ENCODE measurements at regions not wholly inside any gene's neighbourhood (a gene's known extent, or its start where the extent isn't known, plus 50 kb on each side); places are given as distances from the start of the nearest gene placed in this dataset.

DNA sequence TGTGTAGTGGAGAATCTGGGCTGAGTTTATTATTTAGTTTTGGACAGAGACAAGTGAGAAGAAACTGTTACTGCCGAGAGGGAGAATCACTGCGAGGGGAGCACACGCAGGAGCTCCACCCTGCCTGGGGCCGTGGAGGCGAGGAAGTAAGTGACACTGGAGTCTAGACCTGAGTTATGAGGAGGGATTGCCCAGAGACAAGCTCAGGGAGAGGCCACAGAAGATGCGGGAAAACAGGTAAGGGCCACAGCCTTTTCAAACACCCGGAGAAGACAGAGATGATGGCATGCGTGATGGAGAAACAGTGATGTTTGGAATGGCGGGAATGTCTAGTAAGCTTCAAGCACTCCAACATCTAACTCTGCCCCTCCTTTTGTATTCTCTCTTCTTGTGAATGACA is 84.1 kb downstream of the TNFSF11 start:
- no peak for DNase-seq (ENCODE audit: low spot score)

DNA sequence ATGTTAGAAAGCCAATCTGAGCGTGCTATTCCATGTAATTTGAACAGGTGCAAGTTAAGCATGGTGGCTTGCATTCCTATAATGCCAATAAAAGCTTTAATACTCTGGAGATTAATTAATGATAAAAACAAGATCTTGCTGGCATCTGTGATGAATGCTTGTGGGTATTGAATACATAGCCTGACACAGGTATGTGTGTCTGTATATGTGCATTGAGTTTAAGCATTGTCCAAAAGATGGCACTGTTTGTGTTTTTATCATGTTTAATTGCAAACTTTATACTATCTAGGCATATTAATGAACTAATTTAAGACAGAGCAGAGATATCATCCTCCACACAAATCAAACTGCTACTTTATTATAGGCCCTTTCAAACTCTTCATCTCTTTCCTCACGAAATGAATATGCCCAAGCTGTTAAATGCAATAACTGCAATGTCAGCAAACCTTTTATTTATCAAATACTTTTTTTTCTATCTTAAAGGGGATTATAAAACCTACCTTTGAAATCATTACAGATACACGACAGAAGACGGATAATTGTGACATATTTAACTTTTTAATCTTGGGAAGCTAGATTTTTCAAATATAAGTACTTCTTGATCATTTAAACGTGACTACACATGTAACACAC is 86.5 kb downstream of the TNFSF11 start:
- DNase-seq (ENCODE audit: low spot score): no peak

DNA sequence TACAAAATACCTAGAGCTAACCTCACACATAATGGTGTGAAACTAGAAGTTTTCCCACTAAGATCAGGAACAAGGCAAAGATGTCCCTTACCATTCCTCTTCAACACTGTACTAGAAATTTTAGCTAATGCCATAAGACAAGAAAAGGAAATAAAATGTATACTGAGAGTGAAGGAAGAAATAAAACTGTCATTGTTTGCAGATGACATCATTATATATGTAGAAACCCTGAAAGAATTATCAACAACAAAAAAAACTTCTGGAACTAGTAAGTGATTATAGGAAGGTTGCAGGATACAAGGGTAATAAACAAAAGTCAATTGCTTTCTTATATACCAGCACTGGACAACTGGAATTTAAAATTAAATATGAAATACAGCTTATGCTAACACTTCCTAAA is 93.7 kb downstream of the TNFSF11 start:
- no peak for DNase-seq (ENCODE audit: low spot score)

DNA sequence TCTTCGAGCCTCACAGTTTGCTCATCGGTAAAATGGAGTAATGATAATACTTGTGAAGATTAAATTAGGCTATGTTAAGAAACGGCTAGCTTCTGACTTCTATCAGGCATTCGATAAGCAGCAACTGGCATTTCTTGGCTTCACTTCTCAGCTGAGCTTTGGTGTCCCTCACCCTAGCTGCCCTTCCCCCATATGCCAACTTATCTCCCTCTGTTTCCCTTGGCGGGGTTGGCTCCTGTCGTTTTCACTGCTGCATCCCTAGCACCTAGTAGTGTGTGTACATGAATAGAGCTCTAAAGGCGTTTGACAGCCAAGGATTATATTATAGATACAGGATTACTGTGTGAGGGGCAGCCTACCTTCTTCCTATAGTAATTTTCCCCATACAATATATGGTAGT is 97.5 kb downstream of the TNFSF11 start:
- DNase-seq (ENCODE audit: low spot score): no peak

DNA sequence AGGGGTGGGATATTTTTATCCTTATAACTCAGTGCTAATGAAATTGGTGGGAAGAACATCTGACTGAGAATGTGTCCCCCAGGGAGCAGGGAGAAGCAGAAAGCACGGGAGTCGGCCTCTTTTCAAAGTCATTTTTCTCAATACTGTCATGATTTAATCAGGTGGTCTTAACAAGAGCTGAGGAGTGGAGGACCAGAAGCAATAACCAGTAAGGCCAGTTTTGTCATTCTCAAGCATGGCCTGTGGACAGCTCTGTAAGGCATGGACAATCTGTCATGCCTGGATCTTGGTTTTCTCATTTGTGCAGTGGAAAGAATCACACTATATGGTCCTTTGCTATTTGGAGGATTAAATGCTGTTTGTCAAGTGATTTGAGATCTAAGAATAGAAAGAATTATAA is 99.7 kb downstream of the TNFSF11 start:
- DNase-seq (ENCODE audit: low spot score): no peak

DNA sequence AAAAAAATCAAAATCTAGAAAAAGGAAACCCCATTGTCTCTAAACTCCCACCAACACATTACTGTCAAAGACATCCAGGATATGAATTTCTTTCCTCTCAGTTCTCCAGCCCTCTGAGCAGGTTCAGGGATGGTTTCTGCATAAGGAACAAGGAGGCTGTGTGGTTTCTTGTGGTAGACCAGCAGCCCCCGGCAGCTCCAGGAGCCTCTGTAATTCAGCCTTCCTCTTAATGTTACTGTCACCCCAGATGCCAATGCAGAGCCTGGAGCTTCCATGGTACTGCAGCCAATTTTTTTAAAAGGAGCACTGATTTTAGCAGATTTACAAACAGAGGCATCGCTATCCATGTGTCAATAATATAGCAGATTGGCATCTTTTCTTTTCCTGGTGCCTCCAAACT is 100.6 kb upstream of the FAM216B start:
- DNase-seq (ENCODE audit: low spot score): no peak

DNA sequence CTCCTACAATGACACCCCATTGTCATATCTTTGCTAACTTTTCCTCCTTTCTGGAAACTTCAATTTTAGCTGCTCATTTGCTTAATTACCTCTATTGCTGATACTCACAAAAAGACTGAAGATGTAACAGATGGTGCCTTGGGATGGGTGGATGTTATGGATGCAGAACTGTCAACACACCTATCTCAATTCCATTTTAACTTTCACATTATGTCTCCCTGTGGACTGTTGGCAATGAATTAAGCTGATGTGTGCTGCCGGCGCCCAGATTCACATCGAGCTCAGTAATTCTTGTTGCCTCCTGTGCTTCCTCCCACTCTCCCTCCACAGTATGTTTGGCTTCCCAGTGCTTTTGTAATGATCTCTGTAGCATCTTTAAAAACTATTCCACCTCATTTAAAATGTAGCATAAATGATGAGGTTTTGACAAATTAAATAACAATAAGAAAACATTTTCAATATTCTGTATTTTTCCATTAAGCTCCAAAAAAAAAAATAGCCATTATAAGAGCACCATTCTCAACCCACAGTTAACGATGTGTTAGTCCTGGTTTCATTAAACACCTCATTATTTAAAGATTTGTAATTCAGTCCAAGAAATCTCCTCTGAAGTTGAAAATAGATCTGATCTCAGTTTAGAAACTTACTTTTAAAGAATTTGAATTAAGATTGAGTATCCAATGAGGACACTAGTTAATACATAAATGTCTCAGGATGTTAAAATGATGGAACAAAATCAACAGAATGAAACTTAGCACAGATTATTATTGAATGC is 99.9 kb upstream of the FAM216B start:
- no peak for DNase-seq (ENCODE audit: low spot score)

DNA sequence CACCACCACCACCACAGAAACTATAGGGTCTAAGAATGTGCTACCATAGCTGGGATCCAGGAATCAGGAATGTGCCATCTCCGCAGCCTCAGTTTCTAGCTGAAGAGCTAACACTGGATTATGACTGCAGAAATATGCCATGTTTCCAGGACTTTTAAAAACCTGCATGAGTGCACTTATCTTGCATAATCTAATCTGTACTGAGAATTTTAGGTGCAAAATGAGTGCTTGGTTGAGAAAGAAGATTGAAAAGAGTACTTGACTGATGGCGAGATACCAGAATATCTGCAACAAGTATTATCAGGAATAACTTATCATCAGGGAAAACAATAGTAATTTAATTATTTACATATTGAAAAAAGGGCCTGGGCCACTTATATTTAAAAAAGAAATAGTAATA is 97.2 kb upstream of the FAM216B start:
- DNase-seq (ENCODE audit: low spot score): no peak

DNA sequence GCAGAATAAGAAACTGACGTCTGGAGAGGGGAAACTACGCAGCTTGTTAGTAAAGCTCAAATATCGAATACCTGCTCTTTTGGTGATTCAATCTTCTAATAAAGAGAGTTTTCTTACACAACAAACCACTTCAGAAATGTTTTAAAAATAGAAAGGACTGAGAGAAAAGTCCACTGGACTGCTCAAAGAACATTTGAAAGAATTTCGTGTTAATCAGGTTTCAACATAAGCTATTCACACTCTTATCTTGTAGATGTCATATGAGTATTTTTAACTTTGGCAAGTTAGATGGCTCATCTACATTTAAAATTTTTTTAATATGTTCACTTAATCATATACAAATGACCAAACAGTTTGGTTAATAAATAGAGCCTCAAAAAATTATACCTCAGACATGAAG is 95.6 kb upstream of the FAM216B start:
- no peak for DNase-seq (ENCODE audit: low spot score)

DNA sequence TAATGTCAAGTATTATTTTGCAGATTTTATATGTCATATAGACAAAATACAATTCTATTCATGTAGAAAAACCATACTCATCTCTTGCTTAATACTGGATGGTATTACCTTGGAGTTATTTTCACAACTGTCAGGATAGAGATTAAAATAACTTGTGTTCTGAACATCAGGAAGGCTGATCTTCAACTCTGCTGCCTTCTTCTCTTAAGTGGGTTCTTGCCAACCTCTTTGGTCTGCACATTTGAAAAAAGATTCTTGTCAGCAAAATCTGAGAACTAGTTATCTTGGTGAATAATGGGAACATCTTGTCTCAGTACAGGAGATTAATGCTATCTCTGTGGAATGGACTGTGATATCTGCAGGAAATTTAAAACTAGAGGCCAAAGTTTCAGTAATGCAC is 95.2 kb upstream of the FAM216B start:
- no peak for DNase-seq (ENCODE audit: low spot score)

DNA sequence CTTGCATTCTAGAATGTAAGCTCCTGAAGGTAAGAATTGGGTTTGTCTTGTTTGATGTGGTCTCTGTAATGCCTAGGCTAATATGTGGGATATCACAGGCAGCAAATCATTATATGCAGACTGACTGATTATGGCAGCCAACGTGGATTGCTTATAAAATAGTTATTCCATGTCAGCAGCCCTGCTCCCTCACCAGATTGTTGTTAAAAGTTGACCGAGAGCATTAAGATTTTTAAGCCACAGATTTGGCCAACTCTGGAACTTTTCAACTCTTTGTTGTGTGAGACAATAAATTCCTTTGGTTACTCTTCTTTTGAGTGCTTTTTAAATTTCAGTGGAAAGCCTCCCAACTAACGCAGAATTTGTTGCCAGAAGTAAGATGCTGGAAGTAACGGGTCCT is 92.6 kb upstream of the FAM216B start:
- DNase-seq (ENCODE audit: low spot score): no peak

DNA sequence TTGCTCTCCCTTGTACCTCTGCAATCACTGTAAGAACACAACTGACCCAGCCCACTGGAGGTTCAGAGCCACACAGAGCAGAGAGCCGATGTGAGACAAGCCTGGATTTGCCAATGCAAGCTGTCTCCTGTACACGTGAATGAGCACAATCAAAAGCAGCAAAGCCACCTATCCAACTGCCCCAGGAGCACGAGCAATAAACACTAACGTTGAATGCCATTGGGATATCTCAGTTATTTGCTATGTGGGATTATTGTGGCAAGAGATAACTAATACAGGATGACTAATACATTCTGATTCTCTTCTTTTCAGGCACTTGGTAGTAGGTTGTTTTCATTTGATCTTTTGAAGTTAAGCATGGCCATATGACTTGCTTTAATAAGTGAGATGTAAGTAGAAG is 85.2 kb upstream of the FAM216B start:
- DNase-seq (ENCODE audit: low spot score): peak; percentile 27

DNA sequence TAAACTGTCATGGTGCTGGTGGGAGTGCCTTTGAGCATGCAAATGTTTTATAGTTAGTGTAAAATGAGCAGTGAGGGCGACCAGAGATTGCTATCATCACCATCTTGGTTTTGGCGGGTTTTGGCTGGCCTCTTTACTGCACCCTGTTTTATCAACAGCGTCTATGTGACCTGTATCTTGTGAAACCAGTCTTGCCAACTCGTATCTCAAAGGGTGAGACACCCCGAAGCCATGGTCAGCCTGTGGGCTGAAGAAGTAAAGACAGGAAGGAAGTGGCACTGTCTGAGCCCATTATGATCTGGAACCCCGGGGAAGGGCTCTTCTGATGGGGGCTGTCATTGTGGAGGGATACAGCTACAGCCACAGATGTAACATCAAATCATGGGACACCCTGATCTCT is 81.5 kb upstream of the FAM216B start:
- DNase-seq (ENCODE audit: low spot score): no peak

DNA sequence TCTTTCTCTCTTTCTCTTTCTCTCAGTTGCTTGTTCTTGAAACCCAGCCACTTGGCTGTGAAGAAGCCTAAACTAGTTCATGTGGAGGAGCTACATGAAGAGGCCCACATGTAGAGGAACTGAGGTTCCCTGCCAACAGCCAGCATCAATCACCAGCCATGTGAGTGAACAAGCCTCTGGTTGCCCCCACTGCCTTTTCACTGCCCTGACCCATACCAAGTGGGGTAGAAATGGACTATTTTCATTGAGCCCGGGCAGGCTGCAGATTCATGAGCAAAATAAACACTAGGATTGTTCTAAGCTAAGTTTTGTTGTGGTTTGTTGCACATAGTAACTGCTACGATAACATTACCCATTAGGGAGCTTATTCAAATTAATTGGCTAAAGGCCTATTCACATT is 78.7 kb upstream of the FAM216B start:
- no peak for DNase-seq (ENCODE audit: low spot score)

DNA sequence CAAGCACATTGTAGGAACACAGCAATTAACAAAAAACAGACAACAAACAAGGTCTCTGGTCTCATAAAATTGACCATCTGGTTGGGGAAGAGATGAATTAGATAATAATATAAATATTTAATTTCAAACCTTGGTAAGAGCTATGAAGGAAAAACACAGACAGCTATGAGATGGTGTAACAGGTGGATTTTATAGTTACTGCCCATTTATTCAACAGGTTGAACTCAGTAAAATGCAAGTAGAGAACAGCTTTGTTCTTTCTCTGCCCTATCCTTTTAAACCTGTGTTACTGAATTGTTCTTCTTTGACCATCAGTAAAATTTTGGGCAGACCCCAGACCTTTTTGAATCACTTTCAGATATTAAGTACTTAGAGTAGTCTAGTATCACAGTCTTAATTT is 77.6 kb upstream of the FAM216B start:
- DNase-seq (ENCODE audit: low spot score): no peak

DNA sequence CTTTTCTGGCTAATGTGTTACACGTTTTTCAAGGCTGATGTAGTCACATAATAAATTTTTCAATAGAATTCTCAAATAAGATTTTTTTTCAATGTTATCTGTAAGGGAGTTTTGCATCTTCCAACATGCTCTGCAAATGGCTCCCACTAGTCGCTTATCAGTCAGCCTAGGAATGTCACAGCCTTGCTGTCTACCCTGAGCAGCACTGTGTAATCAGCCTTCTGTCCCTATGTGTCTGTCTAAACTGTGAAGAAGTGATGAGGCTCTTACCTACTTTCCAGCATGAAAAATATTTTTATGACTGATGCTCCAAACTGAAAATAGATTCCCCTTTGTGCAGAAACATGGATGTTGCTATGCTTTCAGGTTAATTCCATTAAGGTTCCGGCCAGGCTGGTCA is 75.1 kb upstream of the FAM216B start:
- no peak for DNase-seq (ENCODE audit: low spot score)

DNA sequence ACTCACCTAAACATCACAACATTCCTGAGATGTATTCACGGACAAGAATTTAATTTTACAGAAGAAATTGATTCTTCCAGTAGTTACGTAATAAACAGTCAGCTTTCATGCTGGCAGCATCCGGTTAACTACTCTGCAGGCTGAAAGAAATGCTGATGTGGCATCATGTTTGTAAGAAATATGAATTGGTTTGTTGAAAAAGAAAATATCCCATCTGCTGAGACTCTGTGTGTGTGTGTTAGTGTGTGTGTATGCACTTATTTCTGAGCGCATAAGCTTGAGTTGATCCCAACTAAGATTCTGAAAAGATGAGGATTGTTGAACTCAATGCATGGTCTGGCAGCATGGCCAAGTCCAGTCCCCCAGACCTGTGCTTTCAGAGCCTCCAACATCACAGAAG is 74.3 kb upstream of the FAM216B start:
- no peak for DNase-seq (ENCODE audit: low spot score)

DNA sequence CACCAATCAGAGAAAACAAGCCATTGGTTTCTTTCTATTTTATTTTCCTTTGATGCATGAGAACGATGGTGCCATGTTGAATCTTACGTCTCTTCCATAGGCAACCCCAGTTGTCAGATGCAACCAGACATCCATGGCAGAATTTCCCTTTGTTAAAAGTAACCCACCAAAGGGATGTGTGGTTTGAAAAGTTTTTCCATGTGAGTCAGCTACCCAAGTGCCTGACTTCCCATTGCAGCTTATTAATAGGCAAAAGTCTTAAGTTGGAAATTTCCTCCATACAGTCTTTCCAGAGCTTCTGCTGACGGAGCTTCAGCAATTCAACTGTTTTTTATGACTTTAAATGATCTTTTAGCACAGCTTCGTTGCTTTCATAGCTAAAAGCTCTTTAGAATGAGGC is 73.8 kb upstream of the FAM216B start:
- DNase-seq (ENCODE audit: low spot score): no peak

DNA sequence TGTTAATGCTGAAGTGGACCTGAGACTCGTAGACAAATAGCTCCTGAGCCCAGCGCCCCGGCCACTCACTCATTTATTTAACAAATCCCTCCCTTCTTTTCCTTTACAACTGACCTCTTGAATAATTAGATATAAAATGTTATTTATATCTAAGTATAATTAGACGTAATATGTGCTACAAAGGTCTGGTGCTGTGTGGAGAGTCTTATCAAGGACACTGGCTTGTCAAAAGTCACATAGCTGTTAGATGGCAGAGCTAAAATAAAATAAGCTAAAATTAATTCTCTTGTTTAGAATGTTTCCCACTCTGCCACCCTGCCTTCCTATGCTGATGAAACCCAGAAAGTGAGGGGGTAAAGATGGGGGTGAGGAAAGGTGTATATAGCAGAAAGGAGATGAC is 73.0 kb upstream of the FAM216B start:
- DNase-seq (ENCODE audit: low spot score): no peak

DNA sequence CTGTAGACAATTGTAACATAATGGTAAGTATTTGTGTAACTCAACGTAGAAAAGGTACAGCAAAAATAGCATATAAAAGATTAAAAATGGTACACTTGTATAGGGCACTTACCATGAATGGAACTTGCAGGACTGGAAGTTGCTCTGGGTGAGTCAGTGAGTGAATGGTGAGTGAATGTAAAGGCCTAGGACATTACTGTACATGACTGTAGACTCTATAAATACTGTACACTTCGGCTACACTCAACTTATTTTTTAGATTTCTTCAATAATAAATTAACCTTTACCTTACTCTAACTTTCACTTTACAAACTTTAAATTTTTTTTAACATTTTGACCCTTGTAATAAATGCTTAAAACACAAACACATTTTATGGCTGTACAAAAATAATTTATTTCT is 72.1 kb upstream of the FAM216B start:
- DNase-seq (ENCODE audit: low spot score): no peak

DNA sequence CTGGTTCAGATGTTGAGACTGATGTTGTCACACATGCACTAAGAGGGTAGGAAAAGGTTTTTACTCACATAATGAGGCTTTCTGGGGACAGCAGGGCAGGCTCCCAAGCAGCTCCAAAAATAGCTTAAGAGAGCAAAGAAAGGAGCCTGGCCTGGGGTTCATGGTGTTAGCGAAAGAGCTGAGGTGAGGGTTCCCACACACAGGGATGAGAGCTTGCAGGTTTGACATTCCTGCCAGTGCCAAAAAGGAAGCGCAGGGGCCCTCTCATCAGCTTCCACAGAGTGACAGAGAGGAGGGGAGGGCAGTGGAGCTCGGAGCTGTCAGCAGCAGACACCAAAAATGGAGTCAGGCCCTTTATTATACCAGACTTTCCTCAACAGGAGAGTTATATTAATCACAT is 65.5 kb upstream of the FAM216B start:
- no peak for DNase-seq (ENCODE audit: low spot score)

DNA sequence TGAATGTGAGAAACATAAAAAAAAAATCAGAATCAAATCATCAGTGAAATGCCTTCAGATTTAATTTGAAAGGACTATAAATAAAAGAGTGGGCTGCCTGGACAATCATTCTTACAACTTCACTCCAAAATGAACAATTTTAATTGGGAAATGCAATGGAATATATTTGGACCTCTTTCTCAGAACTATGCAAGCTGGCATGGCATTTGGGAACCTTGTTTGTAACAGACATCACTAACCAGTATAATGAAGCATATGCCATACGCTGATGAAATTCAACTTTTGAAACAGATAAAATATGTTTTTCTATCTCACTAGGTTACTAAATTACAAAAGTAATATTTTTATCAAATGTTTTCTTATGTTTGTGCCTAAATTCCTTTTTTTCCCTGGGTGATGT is 64.2 kb upstream of the FAM216B start:
- no peak for DNase-seq (ENCODE audit: low spot score)

DNA sequence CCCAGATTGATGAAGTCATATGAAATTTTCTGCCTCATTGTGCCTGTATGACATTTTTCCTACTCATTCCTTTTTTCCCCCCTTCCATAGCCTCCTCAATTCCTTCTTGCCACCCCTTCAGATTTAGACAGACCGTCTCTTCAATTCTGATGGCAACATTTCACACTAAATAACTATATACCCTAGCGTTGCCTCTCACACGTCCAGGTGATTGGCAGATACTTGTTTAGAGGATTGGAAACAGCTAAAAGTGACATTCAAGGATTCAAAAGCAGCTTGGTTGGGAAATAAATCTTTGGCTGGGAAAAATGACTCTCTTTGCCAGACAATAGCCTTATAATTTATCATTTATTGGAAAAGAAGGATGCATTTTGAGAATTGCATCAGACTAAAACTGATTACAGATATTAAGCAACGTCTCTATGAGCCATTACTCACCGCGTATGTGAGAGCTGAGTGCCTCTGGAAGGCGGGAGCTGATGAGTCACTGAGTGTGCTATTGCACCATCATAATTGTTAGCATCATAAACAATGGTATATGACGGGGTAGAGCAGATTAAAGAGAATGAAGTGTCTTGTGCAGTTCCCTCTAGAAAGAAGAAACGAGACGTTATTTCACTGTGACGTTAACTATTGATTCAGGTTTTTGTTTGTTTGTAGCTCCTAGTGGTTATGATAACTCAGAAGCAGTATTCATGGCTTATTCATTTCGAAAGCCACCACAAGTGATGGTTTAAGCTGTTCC is 61.1 kb upstream of the FAM216B start:
- peak; percentile 77 for DNase-seq (ENCODE audit: low spot score)

DNA sequence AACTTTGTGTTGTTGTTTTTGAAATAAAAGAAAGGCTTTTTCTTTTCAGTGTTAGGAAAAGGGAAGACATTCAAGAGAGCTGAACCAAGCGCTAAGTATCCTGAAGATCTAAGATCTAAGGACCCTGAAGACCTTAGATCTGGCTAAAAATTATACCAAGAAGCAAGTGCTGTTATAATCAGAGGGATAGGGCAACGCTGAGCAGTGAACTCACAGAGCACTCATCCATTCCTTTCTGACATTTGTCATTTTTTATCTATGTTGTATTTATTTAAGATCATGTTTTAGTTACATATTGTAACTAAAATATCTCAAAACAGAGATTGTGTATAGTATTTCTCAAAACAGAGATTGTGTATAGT is 60.5 kb upstream of the FAM216B start:
- no peak for DNase-seq (ENCODE audit: low spot score)

All from AG08396 (cell line).